Fibroblast of lung (primary cell): ENCODE measurements at regions not wholly inside any gene's neighbourhood (a gene's known extent, or its start where the extent isn't known, plus 50 kb on each side); places are given as distances from the start of the nearest gene placed in this dataset.

Experiments
- DNase-seq, 2 donors: peaks; one replicate each; pipeline versions ENCODE4 v3.0.0 to v3.0.0-alpha.2; 2010; ENCODE audit warnings: low read depth in 2 of 2
- H2AFZ ChIP-seq: 2 replicates; pipeline ENCODE4 v1.5.1; 2012; ENCODE audit warnings: low read length, control low read depth, inconsistent platforms
- H3K27ac ChIP-seq: 2 replicates; pipeline ENCODE4 v1.5.1; 2011; ENCODE audit warnings: low read length, control low read depth; ENCODE audit not compliant: insufficient read depth
- H3K27me3 ChIP-seq: 2 replicates; pipeline ENCODE4 v1.5.1; 2011; ENCODE audit warnings: mild to moderate bottlenecking, low read length; ENCODE audit not compliant: control insufficient read depth, insufficient read depth
- H3K36me3 ChIP-seq: 2 replicates; pipeline ENCODE4 v1.5.1; 2011; ENCODE audit warnings: low read length; ENCODE audit not compliant: control insufficient read depth, insufficient read depth
- H3K4me1 ChIP-seq: 2 replicates; pipeline ENCODE4 v1.5.1; 2011; ENCODE audit warnings: low read length; ENCODE audit not compliant: control insufficient read depth, insufficient read depth; ENCODE audit errors: extremely low read depth
- H3K4me2 ChIP-seq: 2 replicates; pipeline ENCODE4 v1.5.1; 2011; ENCODE audit warnings: low read length, control low read depth; ENCODE audit not compliant: insufficient read depth; ENCODE audit errors: extremely low read depth
- H3K4me3 ChIP-seq, 4 experiments: fragments of 200-600 bp in 1 of 4; sonication (generic) in 1 of 4; replicated peaks in 1 of 4; 2 replicates each; pipeline ENCODE4 v1.5.1; 2011 to 2016; ENCODE audit warnings: low read length in 4 of 4, low read depth in 3 of 4, mild to moderate bottlenecking in 3 of 4, control low read depth in 2 of 4, inconsistent platforms in 1 of 4, mixed read lengths in 1 of 4; ENCODE audit not compliant: insufficient read depth in 1 of 4; ENCODE audit errors: control extremely low read depth in 1 of 4
- H3K79me2 ChIP-seq: 2 replicates; pipeline ENCODE4 v1.5.1; 2012; ENCODE audit warnings: mild to moderate bottlenecking, low read length, inconsistent platforms; ENCODE audit not compliant: control insufficient read depth, insufficient read depth
- H3K9ac ChIP-seq: 2 replicates; pipeline ENCODE4 v1.5.1; 2011; ENCODE audit warnings: mild to moderate bottlenecking, low read length, control low read depth; ENCODE audit not compliant: insufficient read depth
- H3K9me3 ChIP-seq: 2 replicates; pipeline ENCODE4 v1.5.1; 2012; ENCODE audit warnings: low read depth, low read length; ENCODE audit not compliant: control insufficient read depth, insufficient read depth
- H4K20me1 ChIP-seq: 2 replicates; pipeline ENCODE4 v1.5.1; 2011; ENCODE audit warnings: low read length; ENCODE audit not compliant: control insufficient read depth, insufficient read depth; ENCODE audit errors: extremely low read depth
- CTCF ChIP-seq, 2 donors: IDR thresholded peaks in 1 of 2; conservative IDR thresholded peaks in 1 of 2; 1 replicate in 1 of 2; 2 replicates in 1 of 2; pipeline ENCODE4 v1.5.1; 2011 to 2012; ENCODE audit warnings: low read length in 2 of 2, control low read depth in 1 of 2, inconsistent platforms in 1 of 2, low read depth in 1 of 2, mild to moderate bottlenecking in 1 of 2
- EZH2 ChIP-seq: IDR thresholded peaks from 2 replicates; pipeline ENCODE4 v1.5.1; 2012; ENCODE audit warnings: low read length, control low read depth, mild to moderate bottlenecking; ENCODE audit errors: missing control alignments

GRCh38 chr6:144901412-144901811, 616.3 kb downstream of the UTRN start:
- TF ChIP-seq EZH2 (no peak), CTCF (conservative IDR thresholded peaks at IDR 0.05 in 1 of 2, IDR thresholded peaks at IDR 0.05 in 1 of 2; ENCODE audit: low read depth in 1 of 2, low read length in 2 of 2) (no peak)
- no peaks in the 10 kb centered on the region for H3K79me2 ChIP-seq
- H3K27me3 ChIP-seq = no peaks in the 10 kb centered on the region
- no peaks in the 10 kb centered on the region for H4K20me1 ChIP-seq
- peaks cover 3% of the 10 kb centered on the region for H3K4me1 ChIP-seq
- H3K9me3 ChIP-seq = no peaks in the 10 kb centered on the region
- no peak overlapping the region for H3K4me3 ChIP-seq
- no peak overlapping the region for H2AFZ ChIP-seq
- no peaks in the 10 kb centered on the region for H3K36me3 ChIP-seq
- H3K4me2 ChIP-seq = no peak overlapping the region
- no peak overlapping the region for H3K27ac ChIP-seq
- H3K9ac ChIP-seq = no peak overlapping the region
- no peak for DNase-seq

- Histone ChIP-seq H3K4me3 (no peak overlapping the region), H2AFZ (no peak overlapping the region), H3K27ac (no peak overlapping the region), H3K79me2 (no peaks in the 10 kb centered on the region), H3K36me3 (no peaks in the 10 kb centered on the region), H4K20me1 (no peaks in the 10 kb centered on the region), H3K27me3 (no peaks in the 10 kb centered on the region), H3K9ac (no peak overlapping the region), H3K4me2 (no peak overlapping the region), H3K9me3 (no peaks in the 10 kb centered on the region), H3K4me1 (peaks cover 3% of the 10 kb centered on the region)
- DNase-seq = peak in 1 of 2 donors; percentile 76
- TF ChIP-seq EZH2 (no peak), CTCF (conservative IDR thresholded peaks at IDR 0.05 in 1 of 2, IDR thresholded peaks at IDR 0.05 in 1 of 2; ENCODE audit: low read depth in 1 of 2, low read length in 2 of 2) (no peak)
These were observed 622.9 kb downstream of the UTRN start for GRCh38 chr6:144908004-144908403.

- Histone ChIP-seq H3K9ac (no peak overlapping the region), H3K4me3 (no peak overlapping the region), H3K36me3 (no peaks in the 10 kb centered on the region), H3K27me3 (no peaks in the 10 kb centered on the region), H2AFZ (no peak overlapping the region), H3K27ac (no peak overlapping the region), H3K79me2 (no peaks in the 10 kb centered on the region), H4K20me1 (no peaks in the 10 kb centered on the region), H3K4me1 (peaks cover 3% of the 10 kb centered on the region), H3K4me2 (no peak overlapping the region), H3K9me3 (no peaks in the 10 kb centered on the region)
- TF ChIP-seq CTCF (conservative IDR thresholded peaks at IDR 0.05 in 1 of 2, IDR thresholded peaks at IDR 0.05 in 1 of 2; ENCODE audit: low read depth in 1 of 2, low read length in 2 of 2) (no peak), EZH2 (no peak)
- DNase-seq = peak in 1 of 2 donors; percentile 44
These were observed 624.7 kb downstream of the UTRN start for GRCh38 chr6:144909753-144910285.
